Epithelial cell of proximal tubule (primary cell): ENCODE measurements at regions not wholly inside any gene's neighbourhood (a gene's known extent, or its start where the extent isn't known, plus 50 kb on each side); places are given as distances from the start of the nearest gene placed in this dataset.

Experiments used
- DNase-seq: peaks from one replicate; pipeline ENCODE4 v3.0.0-alpha.2; 2011; ENCODE audit warnings: low read depth
- H3K4me3 ChIP-seq: 2 replicates; pipeline ENCODE4 v1.5.1; 2011; ENCODE audit warnings: low read depth, mild to moderate bottlenecking, low read length
- TF ChIP-seq, protein P1 (sequence below): conservative IDR thresholded peaks from 2 replicates; pipeline ENCODE4 v1.5.1; 2012; ENCODE audit warnings: low read depth, mild to moderate bottlenecking, low read length

GRCh38 chr5:17147170-17147569 lies 70.3 kb upstream of the BASP1 start:
- no peak for DNase-seq
- TF ChIP-seq, protein P1, sequence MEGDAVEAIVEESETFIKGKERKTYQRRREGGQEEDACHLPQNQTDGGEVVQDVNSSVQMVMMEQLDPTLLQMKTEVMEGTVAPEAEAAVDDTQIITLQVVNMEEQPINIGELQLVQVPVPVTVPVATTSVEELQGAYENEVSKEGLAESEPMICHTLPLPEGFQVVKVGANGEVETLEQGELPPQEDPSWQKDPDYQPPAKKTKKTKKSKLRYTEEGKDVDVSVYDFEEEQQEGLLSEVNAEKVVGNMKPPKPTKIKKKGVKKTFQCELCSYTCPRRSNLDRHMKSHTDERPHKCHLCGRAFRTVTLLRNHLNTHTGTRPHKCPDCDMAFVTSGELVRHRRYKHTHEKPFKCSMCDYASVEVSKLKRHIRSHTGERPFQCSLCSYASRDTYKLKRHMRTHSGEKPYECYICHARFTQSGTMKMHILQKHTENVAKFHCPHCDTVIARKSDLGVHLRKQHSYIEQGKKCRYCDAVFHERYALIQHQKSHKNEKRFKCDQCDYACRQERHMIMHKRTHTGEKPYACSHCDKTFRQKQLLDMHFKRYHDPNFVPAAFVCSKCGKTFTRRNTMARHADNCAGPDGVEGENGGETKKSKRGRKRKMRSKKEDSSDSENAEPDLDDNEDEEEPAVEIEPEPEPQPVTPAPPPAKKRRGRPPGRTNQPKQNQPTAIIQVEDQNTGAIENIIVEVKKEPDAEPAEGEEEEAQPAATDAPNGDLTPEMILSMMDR: no peak
- no peak overlapping the region for H3K4me3 ChIP-seq

DNA sequence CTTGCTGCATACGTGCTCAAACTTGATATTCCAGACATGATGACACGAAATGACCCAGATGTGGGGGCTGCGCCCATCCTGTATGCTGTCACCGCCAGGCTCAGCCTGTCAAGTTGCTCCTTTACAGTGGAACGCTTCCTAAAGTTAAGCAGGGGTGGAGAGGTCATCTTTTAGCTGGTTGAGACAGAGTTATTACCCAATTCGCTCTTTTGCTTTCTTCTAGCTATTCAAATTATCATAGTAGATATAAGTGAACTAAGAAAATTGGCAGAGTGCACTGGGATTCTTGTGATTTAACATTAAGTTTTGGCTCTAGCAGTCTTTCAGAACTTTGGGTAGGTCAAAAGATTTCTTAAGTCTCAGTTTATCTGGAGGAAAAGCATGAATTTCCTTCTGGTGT lies 69.8 kb upstream of the BASP1 start:
- no peak overlapping the region for H3K4me3 ChIP-seq
- no peak for DNase-seq
- TF ChIP-seq, protein P1: no peak

DNA sequence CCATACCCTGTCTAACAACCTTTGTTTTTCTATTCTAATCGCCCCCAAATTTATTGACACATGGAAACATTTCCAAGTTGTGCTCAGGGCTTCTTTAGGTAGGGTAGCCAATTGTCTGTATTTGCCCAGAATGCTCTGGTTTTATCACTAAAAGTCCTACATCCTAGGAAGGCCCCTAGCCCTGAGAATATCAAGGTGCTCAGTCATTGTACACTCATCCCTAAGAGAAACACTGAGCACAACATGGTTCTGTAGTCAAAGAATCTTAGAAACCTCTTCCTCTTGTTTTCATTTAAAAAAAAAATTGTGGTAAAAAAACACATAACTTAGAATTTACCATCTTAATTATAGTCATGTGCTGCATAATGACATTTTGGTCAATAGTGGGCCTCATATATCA lies 69.0 kb upstream of the BASP1 start:
- no peak overlapping the region for H3K4me3 ChIP-seq
- DNase-seq: no peak
- TF ChIP-seq, protein P1: no peak

- H3K4me3 ChIP-seq: no peak overlapping the region
- TF ChIP-seq, protein P1: no peak
- DNase-seq: no peak
Measured at GRCh38 chr5:17149786-17150185, 67.6 kb upstream of the BASP1 start.

DNA sequence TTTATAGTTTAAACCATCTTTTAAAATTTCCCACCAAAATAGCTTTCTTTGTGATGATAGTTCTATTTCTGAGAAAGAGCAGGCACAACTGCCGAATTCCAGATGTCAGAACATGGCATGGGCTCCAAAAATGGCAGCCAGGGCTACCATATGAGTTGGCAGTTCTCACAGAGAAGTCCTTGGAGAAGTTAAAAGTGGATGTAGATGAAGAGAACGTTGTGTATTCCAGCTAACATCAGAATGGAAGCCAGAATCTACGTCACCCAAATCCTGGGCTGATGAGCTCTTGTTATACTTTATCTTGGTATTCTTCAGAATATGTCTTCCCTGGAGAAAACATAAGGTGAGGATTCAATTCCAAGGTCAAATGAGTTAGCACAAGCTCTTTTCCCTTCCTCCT lies 66.9 kb upstream of the BASP1 start:
- DNase-seq: no peak
- TF ChIP-seq, protein P1: no peak
- no peak overlapping the region for H3K4me3 ChIP-seq

GRCh38 chr5:17151686-17152085 lies 65.7 kb upstream of the BASP1 start:
- TF ChIP-seq, protein P1: no peak
- no peak for DNase-seq
- H3K4me3 ChIP-seq: no peak overlapping the region

- TF ChIP-seq, protein P1: no peak
- DNase-seq: peak; percentile 60
- no peak overlapping the region for H3K4me3 ChIP-seq
Measured at GRCh38 chr5:17154211-17154996, 63.0 kb upstream of the BASP1 start.
